GM12875 (cell line): ENCODE measurements at regions not wholly inside any gene's neighbourhood (a gene's known extent, or its start where the extent isn't known, plus 50 kb on each side); places are given as distances from the start of the nearest gene placed in this dataset.

Experiments used
- H3K4me3 ChIP-seq: one replicate; pipeline ENCODE4 v1.5.1; 2011; ENCODE audit warnings: low read depth, low read length, control low read depth
- CTCF ChIP-seq: IDR thresholded peaks from 2 replicates; pipeline ENCODE4 v1.5.1; 2011; ENCODE audit warnings: low read depth, mild to moderate bottlenecking, control low read depth, inconsistent platforms, low read length, moderate library complexity, borderline replicate concordance; ENCODE audit not compliant: insufficient read depth

GRCh38 chr9:109549386-109549785 is 51.3 kb upstream of the PTPN3 start:
- H3K4me3 ChIP-seq: no peak overlapping the region
- TF ChIP-seq CTCF: no peak

- no peak overlapping the region for H3K4me3 ChIP-seq
- TF ChIP-seq CTCF: no peak
Measured at GRCh38 chr9:109551651-109552050, 53.5 kb upstream of the PTPN3 start.

GRCh38 chr9:109555215-109555614 is 57.1 kb upstream of the PTPN3 start:
- H3K4me3 ChIP-seq: no peak overlapping the region
- TF ChIP-seq CTCF: no peak

GRCh38 chr9:109556061-109556460 is 58.0 kb upstream of the PTPN3 start:
- no peak overlapping the region for H3K4me3 ChIP-seq
- no peak for TF ChIP-seq CTCF

GRCh38 chr9:109556786-109557185 is 58.7 kb upstream of the PTPN3 start:
- no peak overlapping the region for H3K4me3 ChIP-seq
- TF ChIP-seq CTCF: no peak

GRCh38 chr9:109557481-109557880 is 59.4 kb upstream of the PTPN3 start:
- no peak for TF ChIP-seq CTCF
- H3K4me3 ChIP-seq: no peak overlapping the region

GRCh38 chr9:109558718-109559151 is 60.6 kb upstream of the PTPN3 start:
- H3K4me3 ChIP-seq: no peak overlapping the region
- TF ChIP-seq CTCF: no peak
